ENCODE measurements at regions not wholly inside any gene's neighbourhood (a gene's known extent, or its start where the extent isn't known, plus 50 kb on each side); places are given as distances from the start of the nearest gene placed in this dataset.

- intact Hi-C loops (cut with micrococcal nuclease), result no loop called here
- H4K20me1 ChIP-seq (ENCODE audit: insufficient read depth), result no peaks in the 10 kb centered on the region
- peaks cover 0 to 5% of the 10 kb centered on the region in 2 experiments; a peak in 1 of 4 replicates for H3K9me3 ChIP-seq (ENCODE audit: control insufficient read depth in 1 of 2, insufficient read depth in 1 of 2, low read depth in 1 of 2, low read length in 2 of 2)
- POLR2A ChIA-PET, result no interaction called here
- CTCF ChIA-PET, result no interaction called here
- RAD21 ChIA-PET (ENCODE audit: low non-redundant PET in 1 of 2, low total read pairs in 2 of 2, uncharacterized antibody in 2 of 2, unreplicated experiment in 2 of 2), result no interaction called here
- ATAC-seq, result no peak
- no peaks in the 10 kb centered on the region for H3K79me2 ChIP-seq (ENCODE audit: insufficient read depth, low read length)
- no peak overlapping the region for H3K9ac ChIP-seq (ENCODE audit: low read length)
- H3K4me3 ChIP-seq (replicated peaks in 1 of 2; ENCODE audit: low read depth in 1 of 2, low read length in 2 of 2), result no peak overlapping the region
- no peak overlapping the region for H2AFZ ChIP-seq (ENCODE audit: low read depth, low read length, poor library complexity, severe bottlenecking)
- H3K4me2 ChIP-seq (ENCODE audit: low read length), result no peak overlapping the region
- no peaks in the 10 kb centered on the region for H3K36me3 ChIP-seq (ENCODE audit: control insufficient read depth in 1 of 2, insufficient read depth in 2 of 2, low read length in 2 of 2)
- H3K4me1 ChIP-seq (ENCODE audit: control insufficient read depth in 1 of 2, insufficient read depth in 2 of 2, low read length in 2 of 2), result no peaks in the 10 kb centered on the region
- DNase-seq (ENCODE audit: low read depth, low spot score), result no peak
- no TSS peak for BruUV-seq (replicated peaks)
- no peaks in the 10 kb centered on the region for H3K27me3 ChIP-seq (ENCODE audit: insufficient read depth, low read length)
- H3K9me2 ChIP-seq (ENCODE audit: insufficient read depth), result no peaks in the 10 kb centered on the region
- no peak for TF ChIP-seq TCF7L2 (IDR thresholded peaks at IDR 0.05; ENCODE audit: borderline replicate concordance, extremely low read depth, insufficient read depth, insufficient read length)
- no peak for TF ChIP-seq ELF1 (IDR thresholded peaks at IDR 0.05; ENCODE audit: borderline replicate concordance, low read depth)
- no peak for TF ChIP-seq RAD21 (IDR thresholded peaks at IDR 0.05; ENCODE audit: low read depth)
- TF ChIP-seq EZH2 (IDR thresholded peaks at IDR 0.05), result no peak
- TF ChIP-seq ZFX (IDR thresholded peaks at IDR 0.05), result no peak
- TF ChIP-seq SP1 (IDR thresholded peaks at IDR 0.05; ENCODE audit: low read depth), result no peak
- no peak for TF ChIP-seq EZH2phosphoT487 (IDR thresholded peaks at IDR 0.05; ENCODE audit: borderline replicate concordance)
- no peak for TF ChIP-seq POLR2A (IDR thresholded peaks at IDR 0.05; ENCODE audit: borderline replicate concordance, extremely low read depth, insufficient read depth, insufficient read length)
- TF ChIP-seq POLR2AphosphoS5 (IDR thresholded peaks at IDR 0.05; ENCODE audit: low read depth, low read length), result no peak
- TF ChIP-seq FOSL1 (IDR thresholded peaks at IDR 0.05; ENCODE audit: low read depth), result no peak
- TF ChIP-seq ZBTB33 (IDR thresholded peaks at IDR 0.05; ENCODE audit: extremely low read depth, insufficient replicate concordance, low read length), result no peak
- TF ChIP-seq CEBPB (IDR thresholded peaks at IDR 0.05; ENCODE audit: low read depth), result no peak
- TF ChIP-seq CTCF (IDR thresholded peaks at IDR 0.05 in 2 of 3, conservative IDR thresholded peaks at IDR 0.05 in 1 of 3; ENCODE audit: borderline replicate concordance in 1 of 3, insufficient read depth in 1 of 3, low read depth in 2 of 3, low read length in 2 of 3), result no peak
- no peak for TF ChIP-seq JUND (IDR thresholded peaks at IDR 0.05)
- no peak overlapping the region for H3K27ac ChIP-seq (ENCODE audit: low read depth, low read length)
These were observed 1226.8 kb upstream of the NUDT12 start for GRCh38 chr5:104789366-104789765.

All from HCT116 (cell line).